ENCODE measurements at regions not wholly inside any gene's neighbourhood (a gene's known extent, or its start where the extent isn't known, plus 50 kb on each side); places are given as distances from the start of the nearest gene placed in this dataset.
"Not testable (repeated sequence)": the region's sequence is repeated elsewhere in the genome, so short reads cannot be mapped to it uniquely, and the experiment has no call there.

GRCh38 chr4:32831104-32831503 lies 2110.9 kb downstream of the PCDH7 start:
- DNase-seq, result no peak

DNA sequence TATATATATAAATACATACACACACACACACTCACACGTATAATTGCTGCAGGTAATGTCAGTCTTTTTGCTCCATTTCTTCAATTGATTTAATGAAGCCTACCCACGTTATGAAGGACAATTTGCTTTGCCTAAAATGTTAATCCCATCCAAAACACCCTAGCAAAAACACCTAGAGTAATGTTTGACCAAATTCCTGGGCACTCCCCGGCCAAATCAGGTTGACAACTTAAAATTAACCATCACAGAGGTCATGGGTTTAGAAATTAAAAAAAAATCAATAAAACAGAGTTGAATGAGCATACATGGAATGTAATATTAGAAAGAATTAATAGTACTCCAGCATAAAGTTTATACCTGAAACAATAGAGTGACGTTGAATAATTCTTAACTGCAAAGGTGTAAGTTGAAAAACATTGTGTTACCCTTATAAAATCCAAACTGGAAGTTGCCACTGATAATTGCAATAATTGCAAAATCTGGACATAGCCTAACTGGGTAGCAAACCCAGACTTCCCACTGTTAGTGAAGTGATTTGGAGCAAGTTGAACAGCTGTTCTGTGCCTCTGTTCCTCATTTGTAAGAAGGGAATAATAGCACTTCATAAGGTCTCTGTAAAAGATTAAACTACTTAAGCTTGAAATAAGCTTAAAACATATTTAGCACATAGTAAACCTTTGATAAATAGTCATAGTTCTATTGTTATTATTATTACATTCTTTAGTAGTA lies 2120.5 kb downstream of the PCDH7 start:
- no peak for DNase-seq

- no peak for DNase-seq
Observed at GRCh38 chr4:32841217-32841616, 2121.0 kb downstream of the PCDH7 start.

DNA sequence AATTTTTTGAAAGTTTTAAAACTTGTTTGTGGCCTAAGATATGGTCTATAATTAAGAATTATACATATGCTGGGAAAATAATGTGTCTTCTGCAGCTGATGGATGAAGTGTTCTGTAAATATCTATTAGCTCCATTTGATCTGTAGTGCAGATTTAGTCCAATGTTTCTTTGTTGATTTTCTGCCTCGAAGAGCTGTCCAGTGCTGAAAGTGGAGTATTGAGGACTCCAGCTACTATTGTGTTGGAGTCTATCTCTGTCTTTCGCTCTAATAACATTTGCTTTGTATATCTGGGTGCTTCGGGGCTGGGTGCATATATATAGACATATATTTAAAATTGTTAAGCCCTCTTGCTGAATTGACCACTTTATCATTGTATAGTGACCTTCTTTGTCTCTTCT lies 2127.3 kb downstream of the PCDH7 start:
- no peak for DNase-seq

- no peak for DNase-seq
Observed at GRCh38 chr4:32855622-32856021, 2135.5 kb downstream of the PCDH7 start.

- no peak for DNase-seq
Observed at GRCh38 chr4:32858361-32858760, 2138.2 kb downstream of the PCDH7 start.

GRCh38 chr4:32858971-32859370 lies 2138.8 kb downstream of the PCDH7 start:
- no peak for DNase-seq

GRCh38 chr4:32864713-32865351 lies 2144.7 kb downstream of the PCDH7 start:
- no peak for DNase-seq

GRCh38 chr4:32876546-32876945 lies 2156.4 kb downstream of the PCDH7 start:
- DNase-seq, result no peak

DNA sequence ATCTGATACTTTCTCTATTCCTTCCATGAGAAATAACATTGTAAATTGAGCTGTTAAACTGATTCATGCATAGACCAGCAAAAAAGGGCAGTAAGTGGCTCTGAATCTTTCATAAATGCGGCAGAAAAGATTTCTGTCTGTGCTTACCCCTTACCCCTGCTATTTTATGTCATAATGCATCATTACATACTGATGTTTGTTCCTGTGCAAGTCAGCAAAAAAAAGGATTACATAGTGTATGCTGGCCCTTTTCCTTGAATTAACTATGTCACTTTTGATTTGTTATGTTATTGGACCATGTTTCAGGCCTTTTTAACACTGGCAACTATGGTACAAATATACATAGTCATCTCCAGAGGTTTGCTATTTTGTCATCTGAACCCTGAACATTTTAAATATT lies 2159.7 kb downstream of the PCDH7 start:
- no peak for DNase-seq

DNA sequence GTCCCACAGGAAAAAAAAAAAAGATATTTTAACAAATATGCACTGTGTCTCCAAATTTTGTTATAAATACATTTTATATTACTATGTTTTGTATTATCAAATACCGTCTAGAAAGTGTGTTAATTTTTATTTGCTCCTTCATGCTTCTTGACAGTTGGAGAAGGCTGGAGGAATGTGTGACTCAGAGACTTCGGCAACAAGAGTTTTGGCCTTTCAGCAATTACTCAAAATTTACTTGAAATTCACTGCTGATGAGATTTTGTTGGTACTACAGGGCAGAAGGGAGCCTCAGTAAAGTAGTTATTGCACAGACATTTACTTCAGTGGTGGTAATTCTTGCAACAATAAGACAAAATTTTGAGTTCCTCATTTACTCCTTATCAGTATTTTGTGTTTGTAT lies 2164.0 kb downstream of the PCDH7 start:
- no peak for DNase-seq

DNA sequence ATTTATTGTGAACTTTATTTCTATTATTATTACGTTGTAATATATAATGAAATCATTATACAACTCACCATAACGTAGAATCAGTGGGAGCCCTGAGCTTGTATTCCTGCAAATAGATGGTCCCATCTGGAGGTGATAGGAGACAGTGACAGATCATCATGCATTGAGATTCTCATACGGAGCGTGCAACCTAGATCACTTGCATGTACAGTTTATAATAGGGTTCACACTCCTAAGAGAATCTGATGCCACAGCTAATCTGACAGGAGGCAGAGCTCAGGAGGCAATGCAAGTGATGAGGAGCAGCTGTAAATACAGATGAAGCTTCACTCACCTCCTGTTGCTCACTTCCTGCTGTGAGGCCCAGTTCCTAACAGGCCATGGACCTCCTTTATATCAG lies 2170.2 kb downstream of the PCDH7 start:
- DNase-seq, result no peak

- no peak for DNase-seq
Observed at GRCh38 chr4:32909053-32909452, 2188.9 kb downstream of the PCDH7 start.

DNA sequence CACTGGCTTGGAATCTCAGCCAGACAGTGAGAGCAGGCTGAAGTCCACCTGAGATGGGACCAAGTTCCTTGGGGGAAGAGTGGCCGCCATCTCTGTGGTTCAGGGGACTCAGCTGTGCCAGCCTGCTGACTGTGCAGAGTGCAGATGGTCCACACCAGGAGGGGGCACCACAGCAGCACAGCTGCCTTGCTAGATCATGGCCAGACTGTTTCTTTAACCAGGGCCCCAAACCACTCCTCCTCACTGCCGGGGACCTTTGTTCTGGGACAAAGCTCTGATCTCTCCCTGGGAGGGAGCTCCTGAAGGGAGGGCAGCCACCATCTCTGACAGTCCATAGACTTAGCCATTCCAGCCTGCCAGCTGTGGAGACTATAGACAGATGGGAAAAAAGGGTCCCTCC lies 2189.6 kb downstream of the PCDH7 start:
- DNase-seq, result no peak

- DNase-seq, result no peak
Observed at GRCh38 chr4:32917586-32917985, 2197.4 kb downstream of the PCDH7 start.

DNA sequence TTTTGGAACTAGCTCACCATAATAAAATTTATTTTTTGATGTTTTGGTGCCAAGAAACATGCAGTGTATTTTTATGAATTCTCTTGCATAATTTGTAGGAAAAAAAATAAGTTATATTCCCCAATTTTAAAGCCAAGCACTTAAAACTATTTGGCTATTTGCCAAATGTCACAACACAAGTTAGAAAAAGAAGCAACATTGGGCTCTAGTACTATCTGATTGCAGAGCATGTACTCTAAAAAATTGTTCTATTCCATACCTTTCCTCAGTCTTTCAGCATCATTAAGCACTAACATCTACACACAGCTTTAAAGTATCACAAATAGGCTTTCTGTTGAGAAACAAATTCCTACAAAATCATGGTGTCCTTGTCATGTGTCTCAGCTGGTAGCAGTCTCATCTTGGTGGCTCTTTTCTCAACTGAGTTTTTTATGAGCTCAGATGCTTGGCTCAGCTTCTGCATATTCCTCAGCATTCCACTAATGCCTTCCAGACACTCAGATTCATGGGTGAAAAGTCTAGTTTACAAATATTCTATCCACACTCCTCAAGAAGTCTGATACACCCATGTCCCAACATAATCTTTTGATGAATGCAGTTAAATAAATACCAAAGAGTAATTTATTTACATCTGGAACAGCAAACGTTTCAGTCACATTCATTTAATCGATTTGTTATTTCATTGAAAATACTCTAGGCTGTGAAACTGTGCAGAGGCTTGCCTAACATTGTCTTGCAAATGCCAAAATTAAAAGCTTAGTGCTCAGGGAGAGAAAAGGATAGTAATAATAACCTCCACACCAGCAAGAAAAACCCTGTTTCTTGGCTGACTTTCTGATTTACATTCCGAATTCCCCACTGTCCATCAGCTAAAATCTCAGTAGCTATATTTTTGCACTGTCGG lies 2209.9 kb downstream of the PCDH7 start:
- DNase-seq, result no peak

GRCh38 chr4:32930700-32931099 lies 2210.5 kb downstream of the PCDH7 start:
- no peak for DNase-seq

- no peak for DNase-seq
Observed at GRCh38 chr4:32931475-32931874, 2211.3 kb downstream of the PCDH7 start.

- no peak for DNase-seq
Observed at GRCh38 chr4:32932156-32932555, 2212.0 kb downstream of the PCDH7 start.

GRCh38 chr4:32939222-32939621 lies 2219.1 kb downstream of the PCDH7 start:
- not testable (repeated sequence) for DNase-seq

GRCh38 chr4:32950866-32951265 lies 2230.7 kb downstream of the PCDH7 start:
- DNase-seq, result no peak

DNA sequence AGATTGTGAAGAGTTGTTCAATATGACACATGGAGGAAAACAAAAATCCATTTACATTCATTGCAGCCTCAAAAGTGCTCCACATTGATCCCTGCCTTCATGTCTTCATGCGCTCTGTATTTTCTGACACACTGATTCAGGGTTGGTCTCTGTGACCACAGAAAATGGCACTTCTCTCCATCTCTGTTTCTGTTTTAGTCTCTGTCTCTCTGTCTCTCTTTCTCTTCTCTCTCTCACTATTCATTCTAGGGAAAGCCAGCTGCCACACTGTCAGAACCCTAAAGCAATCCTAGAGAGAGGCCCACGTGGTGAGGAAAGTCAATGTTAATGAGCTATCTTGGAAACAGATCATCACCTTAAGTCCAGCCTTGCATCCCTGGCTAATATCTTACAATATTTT lies 2238.4 kb downstream of the PCDH7 start:
- DNase-seq, result no peak

GRCh38 chr4:32962100-32962499 lies 2241.9 kb downstream of the PCDH7 start:
- DNase-seq, result no peak

GRCh38 chr4:32985256-32985655 lies 2265.1 kb downstream of the PCDH7 start:
- DNase-seq, result no peak
